SK-N-SH (cell line): ENCODE measurements at regions not wholly inside any gene's neighbourhood (a gene's known extent, or its start where the extent isn't known, plus 50 kb on each side); places are given as distances from the start of the nearest gene placed in this dataset.

Experiments
- CTCF ChIP-seq: fragments of 200-600 bp; sonication (generic); IDR thresholded peaks from 2 replicates; pipeline ENCODE4 v1.6.1; 2017; ENCODE audit warnings: antibody characterized with exemption, mild to moderate bottlenecking, moderate library complexity
- FOSL2 ChIP-seq: IDR thresholded peaks from 2 replicates; pipeline ENCODE4 v1.4.0; 2012; ENCODE audit warnings: low read depth, mild to moderate bottlenecking, moderate library complexity, borderline replicate concordance
- GABPA ChIP-seq: IDR thresholded peaks from 2 replicates; pipeline ENCODE4 v1.4.0; 2012; ENCODE audit warnings: low read depth, mild to moderate bottlenecking
- NFIC ChIP-seq: IDR thresholded peaks from 2 replicates; pipeline ENCODE4 v1.4.0; 2012; ENCODE audit warnings: borderline replicate concordance
- PBX3 ChIP-seq: IDR thresholded peaks from 2 replicates; pipeline ENCODE4; 2012
- POLR2AphosphoS5 ChIP-seq: IDR thresholded peaks from 2 replicates; pipeline ENCODE4 v1.6.1; 2012; ENCODE audit warnings: low read depth, low read length
- RCOR1 ChIP-seq: fragments of 150-350 bp; IDR thresholded peaks from 2 replicates; pipeline ENCODE4 v1.6.1; 2017; ENCODE audit warnings: antibody characterized with exemption, low read length
- REST ChIP-seq: IDR thresholded peaks from 2 replicates; pipeline ENCODE4 v1.6.1; 2012; ENCODE audit warnings: mild to moderate bottlenecking, low read depth, low read length, moderate library complexity
- RFX5 ChIP-seq: IDR thresholded peaks from 2 replicates; pipeline ENCODE4 v1.6.1; 2012; ENCODE audit warnings: mild to moderate bottlenecking, improper control_type of control experiment, low read length
- RXRA ChIP-seq: IDR thresholded peaks from 2 replicates; pipeline ENCODE4 v1.4.0; 2012; ENCODE audit warnings: low read depth, mild to moderate bottlenecking, borderline replicate concordance
- TAF1 ChIP-seq: IDR thresholded peaks from 2 replicates; pipeline ENCODE4 v1.6.1; 2012; ENCODE audit warnings: low read depth, mild to moderate bottlenecking, low read length, moderate library complexity, borderline replicate concordance
- TF ChIP-seq, protein P1 (sequence below): IDR thresholded peaks from 2 replicates; pipeline ENCODE4 v1.4.0; 2012; ENCODE audit warnings: low read depth

- TF ChIP-seq, protein P1, sequence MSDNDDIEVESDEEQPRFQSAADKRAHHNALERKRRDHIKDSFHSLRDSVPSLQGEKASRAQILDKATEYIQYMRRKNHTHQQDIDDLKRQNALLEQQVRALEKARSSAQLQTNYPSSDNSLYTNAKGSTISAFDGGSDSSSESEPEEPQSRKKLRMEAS: no peak
- TF ChIP-seq REST: no peak
- TF ChIP-seq CTCF: no peak
- TF ChIP-seq GABPA: no peak
- no peak for TF ChIP-seq RXRA
- no peak for TF ChIP-seq NFIC
- TF ChIP-seq RFX5: no peak
- no peak for TF ChIP-seq RCOR1
- no peak for TF ChIP-seq TAF1
- TF ChIP-seq FOSL2: no peak
- TF ChIP-seq POLR2AphosphoS5: no peak
- TF ChIP-seq PBX3: no peak
These were observed 83.2 kb downstream of the PTPDC1 start for GRCh38 chr9:94167376-94167890.
